Osteoblast (primary cell): ENCODE measurements at regions not wholly inside any gene's neighbourhood (a gene's known extent, or its start where the extent isn't known, plus 50 kb on each side); places are given as distances from the start of the nearest gene placed in this dataset.

ENCODE experiments used
- DNase-seq: peaks from one replicate; pipeline ENCODE4 v3.0.0; 2011; ENCODE audit warnings: low spot score, mixed read lengths; ENCODE audit not compliant: insufficient read length; ENCODE audit errors: missing footprints
- H2AFZ ChIP-seq: 2 replicates; pipeline ENCODE4 v1.6.0; 2011; ENCODE audit warnings: mild to moderate bottlenecking, low read length
- H3K27ac ChIP-seq: 2 replicates; pipeline ENCODE4 v1.5.1; 2011; ENCODE audit warnings: mild to moderate bottlenecking, low read depth, low read length, moderate library complexity
- H3K27me3 ChIP-seq: 2 replicates; pipeline ENCODE4 v1.6.0; 2012; ENCODE audit warnings: mild to moderate bottlenecking, control low read depth, inconsistent platforms, low read length, moderate library complexity; ENCODE audit not compliant: insufficient read depth
- H3K36me3 ChIP-seq: 2 replicates; pipeline ENCODE4 v1.5.1; 2011; ENCODE audit warnings: mild to moderate bottlenecking, low read length, control low read depth, moderate library complexity; ENCODE audit not compliant: insufficient read depth
- H3K4me1 ChIP-seq: 2 replicates; pipeline ENCODE4 v1.5.1; 2011; ENCODE audit warnings: mild to moderate bottlenecking, low read length, control low read depth, moderate library complexity; ENCODE audit not compliant: insufficient read depth
- H3K4me2 ChIP-seq: 2 replicates; pipeline ENCODE4 v1.6.0; 2011; ENCODE audit warnings: mild to moderate bottlenecking, low read length; ENCODE audit not compliant: insufficient read depth
- H3K4me3 ChIP-seq: fragments of 200-600 bp; sonication (generic); 3 replicates; pipeline ENCODE4 v1.5.1; 2012; ENCODE audit warnings: mild to moderate bottlenecking, low read length, inconsistent platforms; ENCODE audit not compliant: insufficient read depth
- H3K79me2 ChIP-seq: 2 replicates; pipeline ENCODE4 v1.6.0; 2012; ENCODE audit warnings: mild to moderate bottlenecking, low read length, control low read depth, inconsistent platforms; ENCODE audit not compliant: insufficient read depth
- H3K9me3 ChIP-seq: 2 replicates; pipeline ENCODE4 v1.5.1; 2011; ENCODE audit warnings: low read depth, low read length, control low read depth
- H4K20me1 ChIP-seq: 2 replicates; pipeline ENCODE4 v1.6.0; 2012; ENCODE audit warnings: mild to moderate bottlenecking, low read length, control low read depth; ENCODE audit not compliant: insufficient read depth
- CTCF ChIP-seq: IDR thresholded peaks from 2 replicates; pipeline ENCODE4 v1.5.1; 2011; ENCODE audit warnings: mild to moderate bottlenecking, low read depth, low read length, moderate library complexity; ENCODE audit errors: extremely low read depth

- Histone ChIP-seq H2AFZ (no peak overlapping the region), H3K36me3 (no peaks in the 10 kb centered on the region), H4K20me1 (no peaks in the 10 kb centered on the region), H3K27ac (no peak overlapping the region), H3K9me3 (no peaks in the 10 kb centered on the region), H3K27me3 (no peaks in the 10 kb centered on the region), H3K4me1 (no peaks in the 10 kb centered on the region), H3K4me3 (no peak overlapping the region), H3K4me2 (no peak overlapping the region), H3K79me2 (no peaks in the 10 kb centered on the region)
- DNase-seq, result no peak
- TF ChIP-seq CTCF, result no peak
Measured at GRCh38 chr10:57884407-57884806, 383.3 kb downstream of the IPMK start.

GRCh38 chr10:57880446-57881227 lies 387.1 kb downstream of the IPMK start:
- no peak for DNase-seq
- Histone ChIP-seq H3K27me3 (no peaks in the 10 kb centered on the region), H3K4me3 (no peak overlapping the region), H2AFZ (no peak overlapping the region), H3K4me1 (no peaks in the 10 kb centered on the region), H3K79me2 (no peaks in the 10 kb centered on the region), H3K4me2 (no peak overlapping the region), H3K9me3 (no peaks in the 10 kb centered on the region), H4K20me1 (no peaks in the 10 kb centered on the region), H3K36me3 (no peaks in the 10 kb centered on the region), H3K27ac (no peak overlapping the region)
- no peak for TF ChIP-seq CTCF

- DNase-seq, result no peak
- H3K79me2 ChIP-seq, result no peaks in the 10 kb centered on the region
- no peak overlapping the region for H2AFZ ChIP-seq
- H3K4me3 ChIP-seq, result no peak overlapping the region
- no peak for TF ChIP-seq CTCF
- H3K4me1 ChIP-seq, result no peaks in the 10 kb centered on the region
- no peaks in the 10 kb centered on the region for H3K9me3 ChIP-seq
- H3K27ac ChIP-seq, result no peak overlapping the region
- no peaks in the 10 kb centered on the region for H3K36me3 ChIP-seq
- H3K27me3 ChIP-seq, result no peaks in the 10 kb centered on the region
- no peaks in the 10 kb centered on the region for H4K20me1 ChIP-seq
- H3K4me2 ChIP-seq, result no peak overlapping the region
Measured at GRCh38 chr10:57874810-57875209, 392.9 kb downstream of the IPMK start.

- no peak overlapping the region for H2AFZ ChIP-seq
- no peaks in the 10 kb centered on the region for H3K79me2 ChIP-seq
- H3K36me3 ChIP-seq, result no peaks in the 10 kb centered on the region
- no peaks in the 10 kb centered on the region for H3K4me1 ChIP-seq
- no peaks in the 10 kb centered on the region for H4K20me1 ChIP-seq
- H3K9me3 ChIP-seq, result no peaks in the 10 kb centered on the region
- no peak overlapping the region for H3K27ac ChIP-seq
- no peak for TF ChIP-seq CTCF
- no peaks in the 10 kb centered on the region for H3K27me3 ChIP-seq
- no peak overlapping the region for H3K4me2 ChIP-seq
- H3K4me3 ChIP-seq, result no peak overlapping the region
- no peak for DNase-seq
Measured at GRCh38 chr10:57867241-57867640, 400.5 kb downstream of the IPMK start.
